IMR-90 (cell line): ENCODE measurements at regions not wholly inside any gene's neighbourhood (a gene's known extent, or its start where the extent isn't known, plus 50 kb on each side); places are given as distances from the start of the nearest gene placed in this dataset.

Source experiments
- CEBPB ChIP-seq: IDR thresholded peaks from 2 replicates; pipeline ENCODE4 v1.6.1; 2012; ENCODE audit warnings: low read depth, low read length, improper control_type of control experiment
- CTCF ChIP-seq: conservative IDR thresholded peaks from 2 replicates; pipeline ENCODE4 v1.5.1; 2012; ENCODE audit warnings: mild to moderate bottlenecking, low read depth, low read length, improper control_type of control experiment
- MAFK ChIP-seq: IDR thresholded peaks from 2 replicates; pipeline ENCODE4 v1.6.1; 2012; ENCODE audit warnings: low read depth, low read length, improper control_type of control experiment
- MXI1 ChIP-seq: IDR thresholded peaks from 2 replicates; pipeline ENCODE4 v1.6.1; 2012; ENCODE audit warnings: low read depth, mild to moderate bottlenecking, low read length, moderate library complexity, borderline replicate concordance
- NFE2L2 ChIP-seq: fragments of 150-350 bp; IDR thresholded peaks from 2 replicates; pipeline ENCODE4 v1.6.1; 2016; ENCODE audit warnings: low read depth, mild to moderate bottlenecking, low read length
- POLR2A ChIP-seq: IDR thresholded peaks from 2 replicates; pipeline ENCODE4 v1.6.1; 2012; ENCODE audit warnings: mild to moderate bottlenecking, low read depth, low read length
- RCOR1 ChIP-seq: IDR thresholded peaks from 2 replicates; pipeline ENCODE4 v1.6.1; 2012; ENCODE audit warnings: mild to moderate bottlenecking, low read length, improper control_type of control experiment; ENCODE audit not compliant: insufficient replicate concordance
- RFX5 ChIP-seq: IDR thresholded peaks from 2 replicates; pipeline ENCODE4 v1.8.0; 2012; ENCODE audit warnings: low read depth, mild to moderate bottlenecking, low read length, moderate library complexity
- TF ChIP-seq, protein P1 (sequence below): fragments of 150-350 bp; IDR thresholded peaks from 2 replicates; pipeline ENCODE4 v1.6.1; 2016; ENCODE audit warnings: low read depth, mild to moderate bottlenecking, low read length, moderate library complexity, borderline replicate concordance

DNA sequence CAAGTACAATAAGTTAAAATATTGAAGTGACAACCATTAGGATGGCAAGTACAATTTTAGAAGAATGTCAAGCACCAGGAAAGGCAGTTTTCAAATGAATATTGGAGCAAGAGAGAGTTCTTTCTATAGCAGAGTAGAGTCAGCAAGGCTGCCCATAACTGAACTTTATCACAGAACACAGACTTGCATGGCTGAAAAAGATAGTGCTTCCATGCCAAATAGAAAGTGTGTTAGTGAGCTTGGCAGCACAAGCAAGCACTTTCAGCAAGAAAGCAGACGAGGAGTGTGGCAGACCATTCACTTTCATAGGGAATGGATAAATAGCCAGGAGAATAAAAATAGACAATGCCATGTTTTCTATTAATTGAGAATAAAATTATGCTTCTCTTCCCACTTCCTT lies 647.0 kb upstream of the MGAT4C start:
- TF ChIP-seq CTCF (no peak), RCOR1 (no peak), NFE2L2 (no peak), RFX5 (no peak), POLR2A (no peak), MAFK (no peak), MXI1 (no peak), CEBPB (no peak)
- TF ChIP-seq, protein P1, sequence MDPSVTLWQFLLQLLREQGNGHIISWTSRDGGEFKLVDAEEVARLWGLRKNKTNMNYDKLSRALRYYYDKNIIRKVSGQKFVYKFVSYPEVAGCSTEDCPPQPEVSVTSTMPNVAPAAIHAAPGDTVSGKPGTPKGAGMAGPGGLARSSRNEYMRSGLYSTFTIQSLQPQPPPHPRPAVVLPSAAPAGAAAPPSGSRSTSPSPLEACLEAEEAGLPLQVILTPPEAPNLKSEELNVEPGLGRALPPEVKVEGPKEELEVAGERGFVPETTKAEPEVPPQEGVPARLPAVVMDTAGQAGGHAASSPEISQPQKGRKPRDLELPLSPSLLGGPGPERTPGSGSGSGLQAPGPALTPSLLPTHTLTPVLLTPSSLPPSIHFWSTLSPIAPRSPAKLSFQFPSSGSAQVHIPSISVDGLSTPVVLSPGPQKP, result no peak
